GM12878 (cell line): ENCODE measurements at regions not wholly inside any gene's neighbourhood (a gene's known extent, or its start where the extent isn't known, plus 50 kb on each side); places are given as distances from the start of the nearest gene placed in this dataset.

Experiments used
- ATAC-seq: fragments of 200-7000 bp; cut with Tn5 transposase; 3 replicates; pipeline ENCODE4 v1.9.1; 2020; ENCODE audit warnings: mild to moderate bottlenecking, moderate library complexity
- BruUV-seq: library from RNA; stranded (reverse); fragments of 400-500 nt; replicated peaks from 2 replicates; lab custom pipeline; 2021; lab: Mats Ljungman, UMichigan
- CTCF ChIA-PET: fragments of 300-600 bp; sonication (Branson Sonifier 250); formaldehyde crosslinking; extraction: SDS; loops from one replicate; lab custom pipeline; 2021; ENCODE audit warnings: inconsistent platforms; lab: Yijun Ruan, JAX
- POLR2A ChIA-PET: fragments of 350-600 bp; formaldehyde crosslinking; extraction: SDS; loops from one replicate; lab custom pipeline; 2021; ENCODE audit warnings: inconsistent platforms; lab: Charles Lee
- RAD21 ChIA-PET: fragments of 300-600 bp; sonication (Branson Sonifier 250); formaldehyde crosslinking; loops from one replicate; lab custom pipeline; 2023; ENCODE audit warnings: antibody characterized with exemption; ENCODE audit not compliant: unreplicated experiment; lab: Charles Lee
- SMC1A ChIA-PET: fragments of 300-600 bp; sonication (Branson Sonifier 250); formaldehyde crosslinking; loops from one replicate; lab custom pipeline; 2023; ENCODE audit not compliant: unreplicated experiment, uncharacterized antibody; lab: Charles Lee
- DNase-seq: peaks from one replicate; pipeline ENCODE4 v3.0.0-alpha.2; 2011; ENCODE audit warnings: low read depth, low spot score
- FAIRE-seq: peaks from 3 replicates; lab custom pipeline; 2011; peaks lifted over from hg19 to GRCh38; lab: Jason Lieb, UNC
- H2AFZ ChIP-seq: 2 replicates; pipeline ENCODE4 v1.6.0; 2011; ENCODE audit warnings: low read depth, low read length, control low read depth; ENCODE audit not compliant: control insufficient read depth
- H3K27ac ChIP-seq: 2 replicates; pipeline ENCODE4 v1.5.1; 2011; ENCODE audit warnings: control low read depth; ENCODE audit not compliant: control insufficient read depth, insufficient read depth
- H3K27me3 ChIP-seq, 2 experiments: replicated peaks in 1 of 2; 2 replicates each; pipeline versions ENCODE4 v1.6.0 to v1.6.1; 2011; ENCODE audit warnings: low read length in 1 of 2; ENCODE audit not compliant: control insufficient read depth in 2 of 2, insufficient read depth in 2 of 2
- H3K36me3 ChIP-seq, 2 experiments: 2 replicates each; pipeline ENCODE4 v1.5.1; 2011; ENCODE audit warnings: low read length in 1 of 2; ENCODE audit not compliant: control insufficient read depth in 2 of 2, insufficient read depth in 2 of 2
- H3K4me1 ChIP-seq: 2 replicates; pipeline ENCODE4 v1.6.1; 2011; ENCODE audit warnings: mild to moderate bottlenecking, low read length, moderate library complexity, mixed read lengths; ENCODE audit not compliant: control insufficient read depth, insufficient read depth
- H3K4me2 ChIP-seq: 2 replicates; pipeline ENCODE4 v1.6.0; 2011; ENCODE audit warnings: control low read depth; ENCODE audit not compliant: control insufficient read depth, insufficient read depth
- H3K4me3 ChIP-seq: fragments of 200-600 bp; sonication (generic); 2 replicates; pipeline ENCODE4 v1.5.1; 2016
- H3K79me2 ChIP-seq: 2 replicates; pipeline ENCODE4 v1.6.0; 2011; ENCODE audit warnings: low read length; ENCODE audit not compliant: control insufficient read depth, insufficient read depth
- H3K9ac ChIP-seq: 2 replicates; pipeline ENCODE4 v1.8.0; 2011; ENCODE audit warnings: low read length, control low read depth, mixed read lengths; ENCODE audit not compliant: control insufficient read depth, insufficient read depth
- H3K9me3 ChIP-seq: replicated peaks from 3 replicates; pipeline ENCODE4 v1.5.1; 2011; ENCODE audit warnings: mild to moderate bottlenecking, low read length; ENCODE audit not compliant: control insufficient read depth, insufficient read depth
- H4K20me1 ChIP-seq: 2 replicates; pipeline ENCODE4 v1.6.0; 2011; ENCODE audit not compliant: control insufficient read depth, insufficient read depth
- ATF3 ChIP-seq: IDR thresholded peaks from 2 replicates; pipeline ENCODE4 v1.6.1; 2011; ENCODE audit warnings: low read depth, mild to moderate bottlenecking, low read length, moderate library complexity, borderline replicate concordance; ENCODE audit errors: extremely low read depth
- CBX5 ChIP-seq: sonication (generic); IDR thresholded peaks from 2 replicates; pipeline ENCODE4 v1.6.1; 2016; ENCODE audit warnings: low read depth, moderate library complexity, mild to moderate bottlenecking, inconsistent platforms
- CEBPB ChIP-seq, 2 experiments: fragments of 150-350 bp in 1 of 2; IDR thresholded peaks; 2 replicates each; pipeline ENCODE4 v1.6.1; 2012 to 2014; ENCODE audit warnings: low read depth in 2 of 2, low read length in 2 of 2, borderline replicate concordance in 1 of 2, inconsistent platforms in 1 of 2
- CHD1 ChIP-seq: IDR thresholded peaks from 2 replicates; pipeline ENCODE4 v1.6.1; 2012; ENCODE audit warnings: low read depth, low read length, improper control_type of control experiment
- FOXK2 ChIP-seq: fragments of 450-650 bp; IDR thresholded peaks from 2 replicates; pipeline ENCODE4 v1.6.1; 2017; ENCODE audit warnings: mild to moderate bottlenecking, moderate library complexity
- IKZF2 ChIP-seq, 2 experiments: fragments of 450-650 bp; IDR thresholded peaks; 2 replicates each; pipeline ENCODE4 v1.6.1; 2017; ENCODE audit warnings: mild to moderate bottlenecking in 2 of 2, moderate library complexity in 2 of 2
- IRF3 ChIP-seq: fragments of 450-650 bp; IDR thresholded peaks from 2 replicates; pipeline ENCODE4 v1.6.1; 2014; ENCODE audit warnings: mild to moderate bottlenecking
- NFIC ChIP-seq: IDR thresholded peaks from 2 replicates; pipeline ENCODE4 v1.6.1; 2012; ENCODE audit warnings: low read depth, mild to moderate bottlenecking, inconsistent platforms, low read length, moderate library complexity
- NFYA ChIP-seq: IDR thresholded peaks from 2 replicates; pipeline ENCODE4 v1.6.1; 2011; ENCODE audit warnings: low read depth, mild to moderate bottlenecking, low read length, improper control_type of control experiment, borderline replicate concordance
- RAD51 ChIP-seq: fragments of 450-650 bp; IDR thresholded peaks from 2 replicates; pipeline ENCODE4 v1.6.1; 2016; ENCODE audit warnings: moderate library complexity, mild to moderate bottlenecking, inconsistent platforms
- SRF ChIP-seq, 2 experiments: IDR thresholded peaks; 2 replicates each; pipeline ENCODE4 v1.6.1; 2011; ENCODE audit warnings: low read depth in 2 of 2, low read length in 2 of 2, mild to moderate bottlenecking in 1 of 2, moderate library complexity in 1 of 2
- SUPT20H ChIP-seq: IDR thresholded peaks from 2 replicates; pipeline ENCODE4 v1.6.1; 2011; ENCODE audit warnings: low read depth, mild to moderate bottlenecking, low read length, moderate library complexity, borderline replicate concordance; ENCODE audit not compliant: control insufficient read depth
- ZBTB4 ChIP-seq: fragments of 450-650 bp; formaldehyde crosslinking; IDR thresholded peaks from 2 replicates; pipeline ENCODE4 v1.4.0; 2022; ENCODE audit warnings: mild to moderate bottlenecking, moderate library complexity
- ZNF622 ChIP-seq: fragments of 450-650 bp; IDR thresholded peaks from 2 replicates; pipeline ENCODE4 v1.6.1; 2017; ENCODE audit warnings: mild to moderate bottlenecking, inconsistent platforms
- ZSCAN29 ChIP-seq: fragments of 450-650 bp; IDR thresholded peaks from 2 replicates; pipeline ENCODE4 v1.6.1; 2017; ENCODE audit warnings: mild to moderate bottlenecking, moderate library complexity
- ZZZ3 ChIP-seq: IDR thresholded peaks from 2 replicates; pipeline ENCODE4 v1.6.1; 2011; ENCODE audit warnings: low read depth; ENCODE audit not compliant: control insufficient read depth, insufficient read length
- WGBS: methylation state at CpG from one replicate; pipeline ENCODE4 v1.1.6; 2016; ENCODE audit warnings: low lambda C conversion rate; ENCODE audit not compliant: insufficient replicate concordance, insufficient coverage; ENCODE audit errors: missing lambda C conversion rate; 5-methylcytosine and 5-hydroxymethylcytosine counted together
- in situ Hi-C: fragments of 300-500 bp; cut with MboI; formaldehyde crosslinking; loops from 9 replicates; pipeline ENCODE4 v1.14.3; 2018; ENCODE audit warnings: mixed read lengths
- intact Hi-C: fragments of 100-400 bp; cut with micrococcal nuclease; formaldehyde crosslinking; loops from one replicate; pipeline ENCODE4 v1.14.2; 2022; ENCODE audit not compliant: unreplicated experiment

DNA sequence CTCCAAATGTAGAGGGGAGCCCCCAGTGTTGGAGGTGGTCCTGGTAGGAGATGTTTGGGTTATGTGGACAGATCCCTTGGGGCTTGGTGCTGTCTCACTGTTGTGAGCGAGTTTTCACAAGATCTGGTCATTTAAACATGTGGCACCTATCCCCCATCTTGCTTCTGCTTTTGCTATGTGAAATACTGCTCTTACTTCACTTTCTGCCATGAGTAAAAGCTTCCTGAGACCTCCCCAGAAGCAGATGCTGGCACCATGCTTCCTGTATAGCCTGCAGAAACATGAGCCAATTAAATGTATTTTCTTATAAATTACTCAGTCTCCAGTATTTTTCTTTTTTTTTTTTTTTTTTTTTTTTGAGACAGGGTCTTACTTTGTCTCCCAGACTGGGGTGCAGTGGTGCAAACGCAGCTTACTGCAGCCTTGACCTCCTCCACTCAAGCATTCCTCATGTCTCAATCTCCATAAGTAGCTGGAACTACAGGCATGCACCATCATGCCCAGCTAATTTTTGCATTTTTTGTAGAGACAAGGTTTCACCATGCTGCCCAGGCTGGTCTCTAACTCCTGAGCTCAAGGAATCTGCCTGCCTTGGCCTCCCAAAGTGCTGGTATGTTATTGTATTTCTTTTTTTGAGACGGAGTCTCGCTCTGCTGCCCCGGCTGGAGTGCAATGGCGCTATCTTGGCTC is 177.1 kb downstream of the ALDH8A1 start (continued):
- TF ChIP-seq SRF (IDR thresholded peaks at IDR 0.05; ENCODE audit: low read depth in 2 of 2, low read length in 2 of 2) = no peak

DNA sequence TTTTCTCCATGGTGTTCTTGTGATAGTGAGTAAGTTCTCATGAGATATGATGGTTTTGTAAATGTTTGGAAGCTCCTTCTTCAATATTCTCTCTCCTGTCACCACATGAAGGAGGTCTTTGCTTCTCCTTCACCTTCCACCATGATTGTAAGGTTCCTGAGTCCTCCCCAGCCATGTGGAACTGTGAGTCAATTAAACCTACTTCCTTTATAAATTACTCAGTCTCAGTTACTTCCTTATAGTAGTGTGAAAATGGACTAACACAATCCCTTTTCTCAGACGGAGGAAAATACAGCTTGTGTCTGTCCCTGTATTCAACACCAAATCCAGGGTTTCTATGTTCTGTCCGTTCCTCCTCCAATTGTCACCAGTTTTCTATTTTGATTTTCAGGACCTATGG is 181.0 kb downstream of the ALDH8A1 start:
- no peak overlapping the region for H3K4me3 ChIP-seq
- CTCF ChIA-PET = no interaction called here
- WGBS = 17% methylated on average over 2 of the region's 2 CpGs
- H3K27ac ChIP-seq = no peak overlapping the region
- no peak overlapping the region for H2AFZ ChIP-seq
- SMC1A ChIA-PET = no interaction called here
- RAD21 ChIA-PET = no interaction called here
- BruUV-seq = no TSS peak
- H3K36me3 ChIP-seq = no peaks in the 10 kb centered on the region
- POLR2A ChIA-PET = no interaction called here
- no peak overlapping the region for H3K4me2 ChIP-seq
- in situ Hi-C loops = no loop called here
- H3K4me1 ChIP-seq = no peaks in the 10 kb centered on the region
- no peak for ATAC-seq
- H3K79me2 ChIP-seq = no peaks in the 10 kb centered on the region
- intact Hi-C loops = no loop called here
- no peak for DNase-seq
- H4K20me1 ChIP-seq = no peaks in the 10 kb centered on the region
- TF ChIP-seq IKZF2 (IDR thresholded peaks at IDR 0.05) (no peak), NFYA (no peak), ZZZ3 (no peak), CBX5 (no peak), ZSCAN29 (no peak), CEBPB (IDR thresholded peaks at IDR 0.05; ENCODE audit: borderline replicate concordance in 1 of 2, low read depth in 2 of 2, low read length in 2 of 2) (no peak), SUPT20H (no peak), RAD51 (no peak), ZNF622 (no peak), ZBTB4 (CRISPR knock-in tag) (no peak), IRF3 (no peak), ATF3 (no peak), FOXK2 (no peak), CHD1 (no peak), NFIC (no peak)
- H3K9ac ChIP-seq = no peak overlapping the region
- FAIRE-seq = no peak
- no peaks in the 10 kb centered on the region; a peak in 2 of 4 replicates for H3K27me3 ChIP-seq
- H3K9me3 ChIP-seq = no peaks in the 10 kb centered on the region
